Stimulated activated memory B cell treated with anti-CD40 and anti-IgM and Interleukin-4, amounts not matched to agents 10 μg/mL and 1 μg/mL and 100 μg/mL, for 72 hours (primary cell): ENCODE measurements at regions not wholly inside any gene's neighbourhood (a gene's known extent, or its start where the extent isn't known, plus 50 kb on each side); places are given as distances from the start of the nearest gene placed in this dataset.

Source experiments
- ATAC-seq: fragments of 150-1000 bp; cut with Tn5 transposase; 2 replicates; pipeline ENCODE4 v1.10.0; 2021
- H3K27ac Mint-ChIP-seq: one replicate; pipeline ENCODE4 v1.8.0; 2022; ENCODE audit warnings: mild to moderate bottlenecking, mixed read lengths
- H3K27me3 Mint-ChIP-seq: one replicate; pipeline ENCODE4 v1.8.0; 2022; ENCODE audit warnings: mixed read lengths
- H3K36me3 Mint-ChIP-seq: one replicate; pipeline ENCODE4 v1.8.0; 2022; ENCODE audit warnings: mixed read lengths
- H3K4me1 Mint-ChIP-seq: one replicate; pipeline ENCODE4 v1.8.0; 2022; ENCODE audit warnings: mixed read lengths
- H3K4me3 Mint-ChIP-seq: one replicate; pipeline ENCODE4 v1.8.0; 2022; ENCODE audit warnings: mild to moderate bottlenecking, moderate library complexity, mixed read lengths
- H3K9me3 Mint-ChIP-seq: one replicate; pipeline ENCODE4 v1.8.0; 2022; ENCODE audit warnings: mixed read lengths

DNA sequence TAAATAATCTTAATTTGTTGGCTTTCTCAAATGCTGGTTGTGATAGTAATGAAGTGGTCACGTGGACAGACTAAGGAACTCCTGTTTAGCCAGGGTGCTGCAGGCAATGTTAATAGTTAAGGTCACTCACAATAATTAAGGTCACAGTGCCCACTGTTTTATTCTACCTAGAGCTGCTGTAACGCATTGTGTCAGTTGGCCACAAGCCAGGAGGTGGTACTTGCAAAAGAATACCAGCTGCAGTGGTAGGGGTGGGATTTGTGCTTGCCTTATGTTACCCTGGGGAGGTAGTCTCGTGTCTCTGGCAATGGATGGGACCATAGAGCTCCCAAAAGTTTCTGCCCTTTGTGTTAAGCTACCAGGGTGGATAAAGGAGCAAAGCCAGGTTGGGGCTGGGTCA, 969.1 kb upstream of the CDH8 start:
- H3K27me3 Mint-ChIP-seq = no peaks in the 10 kb centered on the region
- ATAC-seq = no peak
- no peak overlapping the region for H3K4me3 Mint-ChIP-seq
- peaks cover 19% of the 10 kb centered on the region for H3K9me3 Mint-ChIP-seq
- H3K27ac Mint-ChIP-seq = no peak overlapping the region
- no peaks in the 10 kb centered on the region for H3K36me3 Mint-ChIP-seq
- H3K4me1 Mint-ChIP-seq = no peaks in the 10 kb centered on the region

DNA sequence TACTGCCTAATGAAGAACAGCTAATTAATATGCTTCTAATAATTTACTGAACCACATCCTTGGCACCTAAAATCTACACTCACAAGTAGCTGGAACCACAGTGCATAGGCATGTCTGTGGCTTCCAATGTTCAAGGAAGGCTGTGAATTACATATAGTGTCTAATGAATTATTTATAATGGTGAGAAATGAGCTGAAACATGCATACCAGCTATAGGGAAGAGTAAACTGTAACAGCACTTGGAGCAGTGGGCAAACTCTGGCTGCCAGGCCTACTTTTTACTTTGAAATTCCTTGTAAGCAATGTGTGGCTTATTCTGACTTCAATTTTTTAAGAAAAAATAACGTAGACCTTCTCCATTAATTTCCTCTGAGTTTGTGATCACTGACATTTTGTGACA, 953.2 kb upstream of the CDH8 start:
- no peak overlapping the region for H3K4me3 Mint-ChIP-seq
- H3K36me3 Mint-ChIP-seq = no peaks in the 10 kb centered on the region
- H3K4me1 Mint-ChIP-seq = no peaks in the 10 kb centered on the region
- no peak for ATAC-seq
- H3K27ac Mint-ChIP-seq = no peak overlapping the region
- H3K9me3 Mint-ChIP-seq = peaks cover 6% of the 10 kb centered on the region
- H3K27me3 Mint-ChIP-seq = no peaks in the 10 kb centered on the region

DNA sequence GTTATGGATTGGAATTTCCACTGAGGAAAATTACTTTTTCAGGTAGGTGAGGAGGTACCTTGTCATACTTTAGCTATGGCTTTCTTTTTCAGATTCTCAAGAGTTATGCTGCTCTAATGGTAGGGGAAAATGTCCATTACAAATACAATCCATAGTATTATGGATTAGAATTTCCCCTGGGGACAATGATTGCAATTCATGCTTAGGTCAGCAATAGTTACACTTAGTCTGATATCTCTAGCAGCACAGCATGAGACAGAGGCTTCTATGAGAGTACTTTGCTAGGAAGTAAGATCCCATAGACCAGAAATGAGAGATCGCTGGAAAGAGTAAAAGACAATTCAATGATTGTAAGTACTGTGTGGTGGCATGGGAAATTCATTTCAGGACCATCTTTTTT, 949.5 kb upstream of the CDH8 start:
- H3K27me3 Mint-ChIP-seq = no peaks in the 10 kb centered on the region
- H3K4me1 Mint-ChIP-seq = no peaks in the 10 kb centered on the region
- no peak overlapping the region for H3K27ac Mint-ChIP-seq
- peaks cover 6% of the 10 kb centered on the region for H3K9me3 Mint-ChIP-seq
- no peak overlapping the region for H3K4me3 Mint-ChIP-seq
- no peak for ATAC-seq
- H3K36me3 Mint-ChIP-seq = no peaks in the 10 kb centered on the region

DNA sequence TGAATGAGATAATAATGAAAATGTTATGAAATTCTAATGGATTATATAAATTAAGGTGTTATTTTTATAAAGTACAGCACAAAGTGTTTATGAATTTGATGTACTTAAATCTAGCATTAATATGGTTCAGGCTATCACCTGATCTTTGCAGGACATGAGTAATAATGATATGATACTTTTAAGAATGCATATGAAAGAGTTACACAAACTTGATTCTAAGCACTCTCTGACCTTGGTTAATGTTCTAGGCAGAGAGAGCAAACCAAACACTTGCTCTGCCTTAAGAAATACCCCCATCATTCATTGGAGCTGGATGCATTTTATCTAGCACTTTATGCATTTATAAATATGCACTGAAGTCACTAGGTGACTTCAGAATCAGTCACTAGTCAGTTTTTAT, 942.2 kb upstream of the CDH8 start:
- no peaks in the 10 kb centered on the region for H3K27me3 Mint-ChIP-seq
- H3K9me3 Mint-ChIP-seq = peaks cover 6% of the 10 kb centered on the region
- H3K36me3 Mint-ChIP-seq = no peaks in the 10 kb centered on the region
- no peak overlapping the region for H3K27ac Mint-ChIP-seq
- no peak overlapping the region for H3K4me3 Mint-ChIP-seq
- H3K4me1 Mint-ChIP-seq = no peaks in the 10 kb centered on the region
- no peak for ATAC-seq

DNA sequence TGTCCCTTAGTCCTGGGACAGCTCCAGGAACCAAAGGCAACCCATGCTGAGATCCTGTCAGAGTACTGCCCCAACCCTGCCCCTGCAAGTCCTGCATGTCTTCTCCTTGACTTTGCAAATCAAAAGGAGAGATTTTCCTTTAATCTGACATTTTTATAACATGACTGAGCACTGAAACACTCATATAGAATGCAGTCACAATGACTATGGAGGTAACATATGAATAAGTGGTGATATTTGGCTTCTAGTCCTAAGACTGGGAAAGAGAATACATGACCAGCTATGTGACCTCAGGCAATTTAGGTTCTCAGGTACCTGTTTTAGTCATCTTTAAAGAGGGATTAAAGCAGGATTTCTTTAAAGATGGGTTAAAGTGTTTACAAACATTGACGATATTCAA, 941.6 kb upstream of the CDH8 start:
- no peak overlapping the region for H3K4me3 Mint-ChIP-seq
- H3K36me3 Mint-ChIP-seq = no peaks in the 10 kb centered on the region
- H3K9me3 Mint-ChIP-seq = peaks cover 6% of the 10 kb centered on the region
- H3K4me1 Mint-ChIP-seq = no peaks in the 10 kb centered on the region
- ATAC-seq = no peak
- H3K27ac Mint-ChIP-seq = no peak overlapping the region
- no peaks in the 10 kb centered on the region for H3K27me3 Mint-ChIP-seq

DNA sequence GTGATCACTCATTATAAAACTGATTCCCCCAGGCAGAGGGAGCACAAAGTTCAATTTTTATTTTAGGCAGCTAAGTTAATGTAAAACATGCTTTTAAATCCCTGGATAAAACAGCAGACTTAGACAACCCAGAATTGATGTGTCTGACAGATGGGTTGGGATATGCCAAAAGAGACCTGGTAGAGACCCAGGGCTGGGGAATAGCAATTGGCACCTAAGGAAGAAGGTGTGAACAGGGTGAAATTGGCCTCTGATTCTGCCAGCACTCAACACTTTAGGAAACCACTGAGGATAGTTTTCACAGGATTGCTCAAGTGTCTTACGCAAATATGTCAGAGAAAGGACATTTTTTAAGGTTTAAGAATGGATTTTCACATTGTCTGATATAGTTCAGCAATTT, 938.2 kb upstream of the CDH8 start:
- no peak overlapping the region for H3K27ac Mint-ChIP-seq
- no peaks in the 10 kb centered on the region for H3K4me1 Mint-ChIP-seq
- H3K4me3 Mint-ChIP-seq = no peak overlapping the region
- no peak for ATAC-seq
- H3K36me3 Mint-ChIP-seq = no peaks in the 10 kb centered on the region
- peaks cover 6% of the 10 kb centered on the region for H3K9me3 Mint-ChIP-seq
- H3K27me3 Mint-ChIP-seq = no peaks in the 10 kb centered on the region

DNA sequence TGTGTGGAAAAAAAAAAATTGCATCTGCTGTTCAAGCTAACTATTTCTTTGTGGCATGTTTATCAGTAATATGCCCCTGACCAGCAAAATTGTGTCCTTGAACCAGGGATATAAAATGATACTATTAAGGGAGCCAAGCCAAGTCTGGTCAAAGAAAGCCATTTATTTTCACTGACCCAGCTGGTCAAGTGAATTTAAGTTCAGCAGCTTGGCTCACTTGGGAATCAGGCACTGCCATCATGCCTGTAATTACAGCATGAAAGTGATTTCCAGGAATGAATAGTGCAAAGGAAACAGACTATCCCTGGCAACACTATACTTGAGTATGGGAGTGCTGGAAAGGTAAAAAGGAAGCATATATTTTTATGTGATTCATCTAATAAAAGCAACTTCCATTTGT, 934.6 kb upstream of the CDH8 start:
- Mint-ChIP-seq H3K36me3 (no peaks in the 10 kb centered on the region), H3K4me3 (no peak overlapping the region), H3K27ac (no peak overlapping the region), H3K9me3 (peaks cover 4% of the 10 kb centered on the region), H3K4me1 (no peaks in the 10 kb centered on the region), H3K27me3 (no peaks in the 10 kb centered on the region)
- ATAC-seq = no peak

DNA sequence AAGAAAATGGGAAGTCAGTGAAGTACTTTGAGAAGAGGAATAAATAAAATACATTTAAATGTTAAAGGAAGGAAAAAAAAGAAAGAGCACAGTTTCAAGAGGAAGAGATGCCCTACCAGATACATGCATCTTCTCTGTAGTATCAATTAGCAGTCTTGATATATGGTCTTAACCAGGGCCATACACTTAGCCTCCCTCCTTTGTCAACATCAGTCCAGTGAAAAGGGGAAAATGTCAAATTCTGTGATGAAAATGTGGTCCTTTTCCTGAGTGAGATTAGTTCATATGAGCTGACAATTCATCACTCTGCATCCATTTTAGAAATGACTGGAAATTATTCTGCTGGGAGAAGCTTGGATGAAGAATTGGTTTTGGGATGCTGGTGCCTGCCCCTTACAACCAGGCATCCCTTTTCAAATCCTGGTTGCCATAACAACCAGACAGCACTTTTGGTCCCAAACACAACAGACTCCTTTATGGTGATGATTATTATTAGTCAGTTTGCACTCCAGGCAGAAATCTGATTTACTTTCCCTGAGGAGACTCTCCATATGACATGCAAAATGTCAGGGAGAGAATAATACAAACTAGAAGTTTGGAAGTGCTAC, 933.6 kb upstream of the CDH8 start:
- Mint-ChIP-seq H3K36me3 (no peaks in the 10 kb centered on the region), H3K4me3 (no peak overlapping the region), H3K27me3 (no peaks in the 10 kb centered on the region), H3K9me3 (no peaks in the 10 kb centered on the region), H3K4me1 (no peaks in the 10 kb centered on the region), H3K27ac (no peak overlapping the region)
- no peak for ATAC-seq

DNA sequence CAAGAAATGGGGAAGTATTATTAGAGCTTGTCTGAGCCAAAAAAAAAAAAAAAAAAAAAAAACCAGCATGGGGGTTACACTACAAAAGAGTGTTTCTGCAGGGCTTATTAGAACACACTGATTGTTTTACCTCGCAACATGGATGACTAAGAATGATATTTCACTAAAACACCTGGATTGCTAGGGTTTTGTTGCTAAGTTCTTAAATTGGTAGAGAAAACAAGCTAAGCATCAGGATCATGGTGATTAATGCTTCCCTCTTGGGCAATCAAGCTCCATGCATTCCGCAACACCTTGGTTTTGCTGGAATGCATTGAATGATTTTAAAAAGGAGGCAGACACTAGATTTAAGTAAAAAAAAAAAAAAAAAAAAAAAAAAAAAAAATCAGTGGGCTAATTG, 931.4 kb upstream of the CDH8 start:
- Mint-ChIP-seq H3K4me3 (no peak overlapping the region), H3K36me3 (no peaks in the 10 kb centered on the region), H3K9me3 (no peaks in the 10 kb centered on the region), H3K27ac (no peak overlapping the region), H3K4me1 (no peaks in the 10 kb centered on the region), H3K27me3 (no peaks in the 10 kb centered on the region)
- ATAC-seq = no peak

DNA sequence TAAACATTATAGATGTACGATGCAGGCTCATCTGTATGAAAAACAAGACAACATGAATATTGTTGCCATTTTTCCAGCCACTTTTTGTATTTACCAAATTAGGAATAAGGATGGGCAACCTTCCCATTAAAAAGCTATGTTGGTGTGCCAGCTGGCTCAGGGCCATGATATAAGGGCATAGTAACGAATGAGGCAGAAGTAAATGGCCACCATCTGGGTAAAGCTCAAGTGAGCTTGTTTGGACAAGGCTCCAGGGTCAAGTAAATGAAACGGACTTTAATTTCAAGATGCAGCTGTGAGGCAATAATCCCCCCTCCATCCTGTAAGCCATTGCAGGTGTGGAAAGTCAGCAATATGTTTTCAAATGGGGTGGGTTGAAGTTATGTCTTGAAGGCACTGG, 930.9 kb upstream of the CDH8 start:
- H3K27ac Mint-ChIP-seq = no peak overlapping the region
- no peaks in the 10 kb centered on the region for H3K36me3 Mint-ChIP-seq
- peaks cover 2% of the 10 kb centered on the region for H3K9me3 Mint-ChIP-seq
- ATAC-seq = no peak
- H3K4me3 Mint-ChIP-seq = no peak overlapping the region
- H3K27me3 Mint-ChIP-seq = no peaks in the 10 kb centered on the region
- no peaks in the 10 kb centered on the region for H3K4me1 Mint-ChIP-seq

DNA sequence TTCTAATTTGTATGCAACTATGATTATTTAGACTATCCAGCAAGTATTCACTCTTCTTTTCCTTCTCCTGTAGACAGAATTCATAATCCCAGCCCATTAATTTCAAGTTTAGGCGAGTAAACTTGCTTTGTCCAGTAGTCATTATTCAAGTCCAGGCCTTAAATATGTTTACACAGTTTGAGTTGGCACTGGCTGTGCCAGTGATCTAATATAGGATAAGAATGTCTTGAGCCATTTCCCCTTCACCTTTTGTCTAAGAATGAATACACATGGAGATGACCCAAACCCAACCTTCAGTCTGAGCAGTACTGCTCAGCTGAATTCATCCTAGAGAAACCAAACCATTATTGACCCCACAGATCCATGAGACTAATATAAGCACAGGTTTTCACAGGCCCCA, 930.4 kb upstream of the CDH8 start:
- no peak for ATAC-seq
- Mint-ChIP-seq H3K36me3 (no peaks in the 10 kb centered on the region), H3K4me3 (no peak overlapping the region), H3K9me3 (peaks cover 3% of the 10 kb centered on the region), H3K27me3 (no peaks in the 10 kb centered on the region), H3K27ac (no peak overlapping the region), H3K4me1 (no peaks in the 10 kb centered on the region)

DNA sequence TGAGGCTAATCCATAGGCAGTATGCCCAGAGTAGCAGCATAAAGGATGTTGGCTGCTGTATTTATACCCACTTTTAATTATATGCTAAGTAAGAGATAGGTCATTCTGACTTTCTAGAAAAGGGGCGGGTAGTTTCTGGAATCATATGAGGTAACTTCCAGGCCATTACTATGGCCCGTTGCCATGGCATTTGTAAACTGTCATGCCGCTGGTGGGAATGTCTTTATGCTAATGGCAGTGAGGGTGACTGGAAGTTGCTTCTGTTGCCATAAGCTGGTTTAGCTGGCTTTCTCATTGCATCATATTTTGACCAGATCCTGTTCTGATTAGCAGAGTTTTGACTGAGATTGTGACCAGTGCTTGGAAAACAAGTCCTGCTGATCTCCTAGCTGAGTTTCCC, 929.6 kb upstream of the CDH8 start:
- Mint-ChIP-seq H3K4me1 (no peaks in the 10 kb centered on the region), H3K27me3 (no peaks in the 10 kb centered on the region), H3K4me3 (no peak overlapping the region), H3K9me3 (peaks cover 3% of the 10 kb centered on the region), H3K27ac (no peak overlapping the region), H3K36me3 (no peaks in the 10 kb centered on the region)
- no peak for ATAC-seq

DNA sequence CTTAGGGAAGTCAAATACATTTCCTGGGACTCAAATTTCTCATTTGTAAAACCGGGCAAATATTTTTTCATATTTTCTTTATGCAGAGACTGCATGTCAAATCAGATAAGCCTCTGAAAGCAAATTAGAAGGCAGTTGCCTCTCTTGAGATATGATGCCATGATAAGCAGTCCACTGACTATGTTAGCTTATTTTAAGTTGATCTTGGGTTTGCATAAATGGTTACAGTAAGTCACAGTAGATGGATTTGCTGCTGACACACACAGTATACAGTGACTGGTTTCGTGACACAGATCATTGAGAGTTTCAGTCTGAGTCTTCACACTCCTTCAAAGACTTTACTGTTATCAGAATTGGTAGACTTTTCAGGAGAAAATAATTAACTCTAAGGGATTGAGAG, 927.6 kb upstream of the CDH8 start:
- H3K36me3 Mint-ChIP-seq = no peaks in the 10 kb centered on the region
- H3K4me1 Mint-ChIP-seq = no peaks in the 10 kb centered on the region
- ATAC-seq = no peak
- H3K27me3 Mint-ChIP-seq = no peaks in the 10 kb centered on the region
- no peak overlapping the region for H3K4me3 Mint-ChIP-seq
- no peak overlapping the region for H3K27ac Mint-ChIP-seq
- peaks cover 7% of the 10 kb centered on the region for H3K9me3 Mint-ChIP-seq

DNA sequence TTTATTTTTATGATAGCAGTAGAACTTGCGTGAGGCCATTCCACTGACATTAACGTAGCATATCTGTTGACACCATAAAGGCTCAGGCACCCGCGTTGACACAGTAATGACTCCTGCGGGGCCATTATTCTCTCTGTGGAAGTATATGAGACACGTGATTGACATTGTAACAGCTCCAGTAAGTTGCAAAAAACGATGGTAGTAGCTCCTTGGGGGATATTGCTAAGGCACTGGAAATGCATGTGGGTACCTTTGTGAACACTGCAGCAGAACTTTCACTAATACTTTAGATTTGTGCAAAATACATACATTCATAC, 918.8 kb upstream of the CDH8 start:
- Mint-ChIP-seq H3K27me3 (no peaks in the 10 kb centered on the region), H3K4me3 (no peak overlapping the region), H3K9me3 (peaks cover 9% of the 10 kb centered on the region), H3K36me3 (no peaks in the 10 kb centered on the region), H3K27ac (no peak overlapping the region), H3K4me1 (no peaks in the 10 kb centered on the region)
- ATAC-seq = no peak

DNA sequence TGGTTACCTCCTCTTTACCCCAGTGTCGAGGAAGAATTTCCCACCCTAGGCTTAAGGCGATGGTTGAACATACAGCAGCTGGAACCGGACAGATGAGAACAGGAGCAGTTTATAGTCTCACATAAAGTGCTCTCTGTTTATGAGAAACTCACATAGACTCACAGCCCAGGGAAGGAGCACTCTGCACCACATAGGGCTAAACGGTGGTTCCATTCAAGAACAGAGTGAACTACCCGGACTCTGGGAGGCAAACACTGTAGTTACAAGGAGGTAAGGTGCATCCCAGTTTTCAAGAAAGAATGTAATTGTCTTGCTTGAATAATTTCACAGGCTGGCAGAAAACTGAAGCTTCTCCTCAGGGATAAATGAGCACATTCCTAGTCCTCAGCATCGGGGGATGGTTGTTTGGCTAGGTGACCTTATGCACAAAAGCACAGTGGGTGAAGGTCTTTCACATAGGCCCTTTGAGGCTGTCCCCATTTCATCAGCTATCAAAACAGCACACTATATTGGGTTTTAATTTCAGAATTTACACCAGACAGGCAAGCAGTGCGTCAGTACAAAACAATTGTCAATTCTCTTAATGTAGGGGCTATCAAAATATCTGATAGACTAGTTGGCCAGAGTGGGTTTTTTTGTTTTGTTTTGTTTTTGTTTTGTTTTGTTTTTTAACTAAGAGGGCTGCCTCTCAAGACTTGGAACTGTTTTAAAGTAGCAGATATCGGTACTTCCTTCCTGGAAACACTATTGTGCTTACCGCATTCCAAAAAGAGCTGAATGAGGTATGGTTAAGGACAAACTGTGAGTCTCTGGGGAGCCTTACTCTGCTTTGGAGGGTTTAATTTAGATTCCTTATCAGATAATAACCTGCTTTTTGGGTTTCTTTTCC, 918.1 kb upstream of the CDH8 start:
- Mint-ChIP-seq H3K9me3 (peaks cover 5% of the 10 kb centered on the region), H3K4me3 (no peak overlapping the region), H3K36me3 (no peaks in the 10 kb centered on the region), H3K4me1 (no peaks in the 10 kb centered on the region), H3K27me3 (no peaks in the 10 kb centered on the region), H3K27ac (no peak overlapping the region)
- no peak for ATAC-seq

DNA sequence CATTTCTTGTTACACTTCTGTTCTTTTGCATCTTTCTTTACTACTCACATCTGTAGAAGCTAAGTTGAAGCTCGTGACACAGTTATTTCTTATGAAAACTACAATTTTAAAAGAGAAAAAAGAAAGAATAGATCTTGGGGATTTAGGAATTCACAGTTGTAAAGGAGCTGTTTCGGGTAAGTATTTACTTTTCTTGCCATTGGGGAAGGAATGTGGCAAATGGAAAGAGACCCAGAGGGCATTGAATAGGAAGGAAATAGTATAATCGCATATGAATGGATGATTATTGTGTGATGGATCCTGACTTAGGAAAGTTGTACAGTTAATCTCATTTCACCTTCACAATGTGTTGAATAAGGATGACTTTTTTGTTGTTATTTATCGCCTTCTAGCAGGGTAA, 914.1 kb upstream of the CDH8 start:
- no peak overlapping the region for H3K4me3 Mint-ChIP-seq
- no peaks in the 10 kb centered on the region for H3K27me3 Mint-ChIP-seq
- ATAC-seq = no peak
- H3K4me1 Mint-ChIP-seq = no peaks in the 10 kb centered on the region
- H3K36me3 Mint-ChIP-seq = no peaks in the 10 kb centered on the region
- peaks cover 6% of the 10 kb centered on the region for H3K9me3 Mint-ChIP-seq
- H3K27ac Mint-ChIP-seq = no peak overlapping the region
